K562 (cell line): ENCODE measurements at regions not wholly inside any gene's neighbourhood (a gene's known extent, or its start where the extent isn't known, plus 50 kb on each side); places are given as distances from the start of the nearest gene placed in this dataset.

Experiments used
- ATAC-seq: fragments of 200-7000 bp; cut with Tn5 transposase; 3 replicates; pipeline ENCODE4 v1.9.1; 2020; ENCODE audit warnings: moderate library complexity
- BruUV-seq: library from RNA; stranded (reverse); fragments of 400-500 nt; replicated peaks from 2 replicates; lab custom pipeline; 2021; lab: Mats Ljungman, UMichigan
- CTCF ChIA-PET: fragments of 300-600 bp; formaldehyde crosslinking; extraction: SDS; loops from one replicate; lab custom pipeline; 2021; ENCODE audit warnings: low intra/inter-chr PET ratio; lab: Yijun Ruan, JAX
- POLR2A ChIA-PET: fragments of 300-600, 350-650 bp; sonication (Branson Sonifier 250); formaldehyde crosslinking; extraction: SDS; loops from one replicate; lab custom pipeline; 2021; ENCODE audit warnings: antibody characterized with exemption, inconsistent platforms; lab: Yijun Ruan, JAX
- DNase-seq, 4 experiments: peaks; one replicate each; pipeline versions ENCODE4 v3.0.0 to v3.0.0-alpha.2; 2011 to 2018; ENCODE audit warnings: low spot score in 3 of 4, mixed read lengths in 3 of 4; ENCODE audit errors: extremely low read depth in 1 of 4
- FAIRE-seq: peaks from 2 replicates; lab custom pipeline; 2011; peaks lifted over from hg19 to GRCh38; lab: Jason Lieb, UNC
- H2AFZ ChIP-seq: 2 replicates; pipeline ENCODE4 v1.6.0; 2011; ENCODE audit warnings: low read depth, low read length, control low read depth, inconsistent platforms
- H3K27ac ChIP-seq: fragments of 200-600 bp; 3 replicates; pipeline ENCODE4 v1.8.0; 2011; ENCODE audit warnings: low read depth, mild to moderate bottlenecking, control low read depth, inconsistent platforms, low read length, moderate library complexity, mixed read lengths; ENCODE audit errors: extremely low read depth
- H3K27me3 ChIP-seq, 2 experiments: fragments of 300-600 bp in 1 of 2; 2 replicates in 1 of 2; 3 replicates in 1 of 2; pipeline versions ENCODE4 v1.6.0 to v1.8.0; 2011; ENCODE audit warnings: inconsistent platforms in 2 of 2, low read length in 2 of 2, mild to moderate bottlenecking in 1 of 2, mixed read lengths in 1 of 2, moderate library complexity in 1 of 2; ENCODE audit not compliant: control insufficient read depth in 2 of 2, insufficient read depth in 2 of 2
- H3K36me3 ChIP-seq: fragments of 300-600 bp; 3 replicates; pipeline ENCODE4 v1.8.0; 2011; ENCODE audit warnings: mild to moderate bottlenecking, low read length, inconsistent platforms; ENCODE audit not compliant: control insufficient read depth, insufficient read depth
- H3K4me1 ChIP-seq, 2 experiments: fragments of 200-600 bp in 1 of 2; replicated peaks in 1 of 2; 2 replicates in 1 of 2; 3 replicates in 1 of 2; pipeline versions ENCODE4 v1.5.1 to v1.8.0; 2011; ENCODE audit warnings: inconsistent platforms in 2 of 2, low read length in 2 of 2, mild to moderate bottlenecking in 1 of 2, mixed read lengths in 1 of 2, moderate library complexity in 1 of 2; ENCODE audit not compliant: control insufficient read depth in 2 of 2, insufficient read depth in 2 of 2
- H3K4me2 ChIP-seq: 2 replicates; pipeline ENCODE4 v1.6.1; 2011; ENCODE audit warnings: low read length, control low read depth, inconsistent platforms, mixed read lengths; ENCODE audit not compliant: insufficient read depth
- H3K4me3 ChIP-seq: fragments of 200-600 bp; sonication (generic), shearing (Covaris generic); 2 replicates; pipeline ENCODE4 v1.5.1; 2016; ENCODE audit warnings: control low read depth, inconsistent platforms
- H3K79me2 ChIP-seq: fragments of 200-600 bp; 3 replicates; pipeline ENCODE4 v1.8.0; 2011; ENCODE audit warnings: low read length, inconsistent platforms; ENCODE audit not compliant: control insufficient read depth, insufficient read depth
- H3K9ac ChIP-seq, 2 experiments: 2 replicates each; pipeline versions ENCODE4 v1.6.0 to v1.6.1; 2011; ENCODE audit warnings: low read depth in 2 of 2, low read length in 2 of 2, control low read depth in 1 of 2, inconsistent platforms in 1 of 2, mild to moderate bottlenecking in 1 of 2, mixed read lengths in 1 of 2; ENCODE audit not compliant: insufficient read depth in 1 of 2
- H3K9me1 ChIP-seq: one replicate; pipeline ENCODE4 v1.6.0; 2011; ENCODE audit warnings: inconsistent platforms, mild to moderate bottlenecking, low read length, moderate library complexity; ENCODE audit not compliant: control insufficient read depth, insufficient read depth
- H3K9me3 ChIP-seq: replicated peaks from 2 replicates; pipeline ENCODE4 v1.5.1; 2011; ENCODE audit warnings: low read depth, low read length, inconsistent platforms; ENCODE audit not compliant: control insufficient read depth, insufficient read depth
- H4K20me1 ChIP-seq: replicated peaks from 2 replicates; pipeline ENCODE4 v1.6.1; 2011; ENCODE audit warnings: low read length, inconsistent platforms, mixed read lengths; ENCODE audit not compliant: control insufficient read depth, insufficient read depth
- BRD9 ChIP-seq: fragments of 450-650 bp; IDR thresholded peaks from 2 replicates; pipeline ENCODE4 v1.6.1; 2018; ENCODE audit warnings: low read depth; ENCODE audit not compliant: partially characterized antibody
- CHD4 ChIP-seq: fragments of 200-600 bp; sonication (generic); IDR thresholded peaks from 3 replicates; pipeline ENCODE4 v1.6.1; 2012; ENCODE audit warnings: low read depth, mild to moderate bottlenecking, mixed read lengths, low read length, inconsistent platforms; ENCODE audit not compliant: insufficient read depth, insufficient replicate concordance, poor library complexity, severe bottlenecking
- DEAF1 ChIP-seq: fragments of 450-650 bp; formaldehyde crosslinking; IDR thresholded peaks from 2 replicates; pipeline ENCODE4 v1.4.0; 2020; ENCODE audit warnings: mild to moderate bottlenecking, moderate library complexity
- EHMT2 ChIP-seq: fragments of 450-650 bp; IDR thresholded peaks from 2 replicates; pipeline ENCODE4 v1.6.1; 2018; ENCODE audit warnings: antibody characterized with exemption
- EP300 ChIP-seq: IDR thresholded peaks from 2 replicates; pipeline ENCODE4 v1.6.1; 2012; ENCODE audit warnings: low read length, improper control_type of control experiment
- HNRNPK ChIP-seq: fragments of 200-400 bp; formaldehyde crosslinking; IDR thresholded peaks from one replicate; pipeline ENCODE4 v1.6.1; 2018; ENCODE audit warnings: mild to moderate bottlenecking, low read depth, low read length; ENCODE audit not compliant: poor library complexity, severe bottlenecking
- KDM2B ChIP-seq: fragments of 250-450 bp; sonication (Bioruptor Pico); IDR thresholded peaks from 2 replicates; pipeline ENCODE4 v1.8.0; 2021; ENCODE audit warnings: mild to moderate bottlenecking, moderate library complexity
- KHSRP ChIP-seq: fragments of 450-650 bp; IDR thresholded peaks from 2 replicates; pipeline ENCODE4 v1.6.1; 2017
- SMAD1 ChIP-seq: fragments of 150-350 bp; IDR thresholded peaks from 2 replicates; pipeline ENCODE4 v1.6.1; 2014; ENCODE audit warnings: low read length, low read depth; ENCODE audit not compliant: partially characterized antibody
- ZNF165 ChIP-seq: fragments of 250-450 bp; sonication (Bioruptor Pico); IDR thresholded peaks from 2 replicates; pipeline ENCODE4 v1.4.0; 2020; ENCODE audit warnings: borderline replicate concordance
- ZNF384 ChIP-seq: IDR thresholded peaks from 2 replicates; pipeline ENCODE4 v1.6.1; 2012; ENCODE audit warnings: low read depth, low read length, improper control_type of control experiment
- WGBS: fragments of 100-300 bp; shearing (Covaris generic); methylation state at CpG from one replicate; pipeline ENCODE4 v1.1.6; 2016; ENCODE audit warnings: low coverage, mixed read lengths; ENCODE audit not compliant: insufficient coverage; ENCODE audit errors: missing lambda C conversion rate; 5-methylcytosine and 5-hydroxymethylcytosine counted together
- in situ Hi-C: fragments of 300-500 bp; cut with MboI; formaldehyde crosslinking; loops from 4 replicates; pipeline ENCODE4 v1.15.0; 2018; ENCODE audit warnings: inconsistent platforms, mixed read lengths
- intact Hi-C: fragments of 100-400 bp; cut with micrococcal nuclease; formaldehyde crosslinking; loops from 2 replicates; pipeline ENCODE4 v1.14.2; 2022

- no peaks in the 10 kb centered on the region for H4K20me1 ChIP-seq
- ATAC-seq (no peak; the same call in 2 of the 3 replicates), FAIRE-seq (no peak), DNase-seq (peak in 1 of 4 experiments; percentile 2)
- BruUV-seq = no TSS peak
- no peaks in the 10 kb centered on the region for H3K9me1 ChIP-seq
- in situ Hi-C loops = no loop called here
- intact Hi-C loops = no loop called here
- 17% methylated on average over 4 of the region's 4 CpGs for WGBS
- H3K79me2 ChIP-seq = no peaks in the 10 kb centered on the region
- no peak overlapping the region for H3K9ac ChIP-seq
- H3K9me3 ChIP-seq = no peaks in the 10 kb centered on the region
- H2AFZ ChIP-seq = no peak overlapping the region
- no peak overlapping the region for H3K27ac ChIP-seq
- H3K4me2 ChIP-seq = no peak overlapping the region
- ChIA-PET CTCF (no interaction called here), POLR2A (no interaction called here)
- TF ChIP-seq KDM2B (CRISPR knock-in tag) (no peak), SMAD1 (no peak), EHMT2 (no peak), CHD4 (no peak)
- H3K4me3 ChIP-seq = no peak overlapping the region
- no peaks in the 10 kb centered on the region for H3K36me3 ChIP-seq
- H3K27me3 ChIP-seq = no peaks in the 10 kb centered on the region
- no peaks in the 10 kb centered on the region for H3K4me1 ChIP-seq
Measured at GRCh38 chr5:29382780-29383179, 1810.7 kb upstream of the CDH6 start.

GRCh38 chr5:29380029-29380428 lies 1813.5 kb upstream of the CDH6 start:
- ChIA-PET POLR2A (no interaction called here), CTCF (no interaction called here)
- ATAC-seq (no peak), FAIRE-seq (no peak), DNase-seq (no peak)
- intact Hi-C loops = no loop called here
- Histone ChIP-seq H3K36me3 (no peaks in the 10 kb centered on the region), H3K4me3 (no peak overlapping the region), H3K79me2 (no peaks in the 10 kb centered on the region), H3K4me2 (no peak overlapping the region), H3K4me1 (no peaks in the 10 kb centered on the region), H3K27ac (no peak overlapping the region), H4K20me1 (no peaks in the 10 kb centered on the region), H3K9ac (no peak overlapping the region), H3K9me1 (no peaks in the 10 kb centered on the region), H3K27me3 (no peaks in the 10 kb centered on the region), H3K9me3 (no peaks in the 10 kb centered on the region), H2AFZ (no peak overlapping the region)
- BruUV-seq = no TSS peak
- in situ Hi-C loops = no loop called here
- WGBS = 9% methylated on average over 1 of the region's 1 CpG
- no peak for TF ChIP-seq ZNF384
- no peak for TF ChIP-seq ZNF165 (CRISPR knock-in tag)
- no peak for TF ChIP-seq EP300
- TF ChIP-seq KHSRP = no peak
- no peak for TF ChIP-seq HNRNPK
- TF ChIP-seq BRD9 = no peak
- no peak for TF ChIP-seq DEAF1 (CRISPR knock-in tag)
